ENCODE measurements at regions not wholly inside any gene's neighbourhood (a gene's known extent, or its start where the extent isn't known, plus 50 kb on each side); places are given as distances from the start of the nearest gene placed in this dataset.
"Not testable (repeated sequence)": the region's sequence is repeated elsewhere in the genome, so short reads cannot be mapped to it uniquely, and the experiment has no call there.

DNA sequence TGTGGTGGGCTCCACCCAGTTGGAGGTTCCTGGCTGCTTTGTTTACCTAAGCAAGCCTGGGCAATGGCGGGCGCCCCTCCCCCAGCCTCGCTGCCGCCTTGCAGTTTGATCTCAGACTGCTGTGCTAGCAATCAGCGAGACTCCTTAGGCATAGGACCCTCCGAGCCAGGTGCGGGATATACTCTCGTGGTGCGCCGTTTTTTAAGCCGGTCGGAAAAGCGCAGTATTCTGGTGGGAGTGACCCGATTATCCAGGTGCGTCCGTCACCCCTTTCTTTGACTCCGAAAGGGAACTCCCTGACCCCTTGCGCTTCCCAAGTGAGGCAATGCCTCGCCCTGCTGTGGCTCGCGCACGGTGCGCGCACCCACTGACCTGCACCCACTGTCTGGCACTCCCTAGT lies 1719.9 kb downstream of the BRINP3 start:
- in situ Hi-C loops (cut with HindIII; ENCODE audit: low pct_unique_long_range_greater_than_20kb, low sequenced_read_pairs); DNase-seq (ENCODE audit: low read depth, low spot score): not testable (repeated sequence)

- DNase-seq (ENCODE audit: low read depth, low spot score) = no peak
- in situ Hi-C loops (cut with HindIII; ENCODE audit: low pct_unique_long_range_greater_than_20kb, low sequenced_read_pairs) = no loop called here
Observed at GRCh38 chr1:188761226-188761625, 1716.4 kb downstream of the BRINP3 start.

DNA sequence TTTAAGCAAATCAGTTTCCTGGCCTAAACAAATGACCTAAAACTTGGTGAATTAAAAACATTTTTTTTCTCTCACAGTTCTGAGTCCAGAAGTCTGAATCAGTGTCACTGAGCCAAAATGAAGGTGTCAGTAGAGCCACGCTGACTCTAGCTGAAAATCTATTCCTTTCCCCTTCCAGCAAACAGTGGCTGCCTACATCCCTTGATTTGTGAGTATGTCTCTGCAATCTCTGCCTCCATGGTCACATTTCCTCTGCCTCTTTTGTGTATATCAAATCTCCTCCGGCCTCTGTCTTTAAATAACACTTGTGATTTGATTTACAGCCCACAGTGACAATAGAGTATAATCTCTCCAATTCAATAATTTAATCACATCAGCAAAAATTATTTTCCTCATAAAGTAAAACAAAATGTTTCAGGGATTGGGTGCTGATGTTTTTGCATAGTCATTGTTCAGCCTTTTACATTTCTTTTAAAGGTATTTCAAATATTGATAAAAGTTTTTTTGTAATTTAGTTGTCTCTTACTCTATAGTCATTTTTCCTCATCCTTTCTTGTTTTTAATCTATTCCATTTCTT lies 1715.4 kb downstream of the BRINP3 start:
- in situ Hi-C loops (cut with HindIII; ENCODE audit: low pct_unique_long_range_greater_than_20kb, low sequenced_read_pairs) = no loop called here
- no peak for DNase-seq (ENCODE audit: low read depth, low spot score)

DNA sequence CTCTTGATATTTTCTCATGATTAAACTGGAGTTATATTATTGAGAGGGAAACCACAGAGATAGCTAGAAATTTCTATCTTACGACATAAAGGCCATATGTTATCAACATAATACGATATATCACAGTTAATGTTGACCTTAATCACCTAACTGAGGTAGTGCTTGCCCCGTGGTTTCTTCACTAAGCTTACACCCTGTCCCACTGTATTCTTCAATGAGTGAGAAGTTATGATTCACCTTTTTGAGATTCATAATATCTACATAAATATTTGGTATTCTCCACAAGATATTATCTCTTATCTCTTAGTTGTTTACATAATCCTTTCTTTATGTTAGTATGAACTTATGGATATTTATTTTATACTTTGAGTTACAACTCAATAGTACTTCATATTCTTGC lies 1714.1 kb downstream of the BRINP3 start:
- in situ Hi-C loops (cut with HindIII; ENCODE audit: low pct_unique_long_range_greater_than_20kb, low sequenced_read_pairs) = no loop called here
- no peak for DNase-seq (ENCODE audit: low read depth, low spot score)

- no peak for DNase-seq (ENCODE audit: low read depth, low spot score)
- in situ Hi-C loops (cut with HindIII; ENCODE audit: low pct_unique_long_range_greater_than_20kb, low sequenced_read_pairs) = no loop called here
Observed at GRCh38 chr1:188769181-188769580, 1708.5 kb downstream of the BRINP3 start.

- DNase-seq (ENCODE audit: low read depth, low spot score) = no peak
- in situ Hi-C loops (cut with HindIII; ENCODE audit: low pct_unique_long_range_greater_than_20kb, low sequenced_read_pairs) = no loop called here
Observed at GRCh38 chr1:188769936-188770335, 1707.7 kb downstream of the BRINP3 start.

- in situ Hi-C loops (cut with HindIII; ENCODE audit: low pct_unique_long_range_greater_than_20kb, low sequenced_read_pairs) = no loop called here
- DNase-seq (ENCODE audit: low read depth, low spot score) = no peak
Observed at GRCh38 chr1:188778578-188778977, 1699.1 kb downstream of the BRINP3 start.

DNA sequence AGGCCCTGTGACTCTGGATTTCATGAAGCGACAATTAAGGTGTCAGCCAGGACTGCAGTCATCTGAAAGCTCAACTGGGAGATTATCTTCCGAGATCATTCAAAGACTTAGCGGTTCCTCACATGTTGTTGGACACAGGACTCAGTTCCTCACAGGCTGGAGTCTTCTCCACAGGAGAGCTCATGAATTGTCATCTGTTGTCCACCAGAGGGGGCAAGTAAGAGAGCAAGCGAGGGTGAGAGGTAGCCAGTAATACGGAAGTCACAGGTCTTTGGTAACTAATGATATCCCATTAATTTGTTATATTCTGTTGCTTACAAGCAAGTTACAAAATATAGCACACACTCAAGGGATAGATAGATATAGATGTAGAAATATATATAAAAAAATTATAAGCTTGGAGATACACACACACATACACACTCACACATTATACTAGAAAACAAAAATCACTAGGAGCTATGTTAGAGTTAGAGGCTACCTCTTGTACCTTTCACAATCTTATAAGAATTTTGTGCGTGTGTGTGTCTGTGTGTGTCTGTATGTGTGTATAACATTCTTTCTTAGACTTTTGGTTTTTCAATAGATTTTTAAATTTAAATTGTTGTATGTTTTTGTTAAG lies 1695.3 kb downstream of the BRINP3 start:
- in situ Hi-C loops (cut with HindIII; ENCODE audit: low pct_unique_long_range_greater_than_20kb, low sequenced_read_pairs) = no loop called here
- DNase-seq (ENCODE audit: low read depth, low spot score) = peak; percentile 90

DNA sequence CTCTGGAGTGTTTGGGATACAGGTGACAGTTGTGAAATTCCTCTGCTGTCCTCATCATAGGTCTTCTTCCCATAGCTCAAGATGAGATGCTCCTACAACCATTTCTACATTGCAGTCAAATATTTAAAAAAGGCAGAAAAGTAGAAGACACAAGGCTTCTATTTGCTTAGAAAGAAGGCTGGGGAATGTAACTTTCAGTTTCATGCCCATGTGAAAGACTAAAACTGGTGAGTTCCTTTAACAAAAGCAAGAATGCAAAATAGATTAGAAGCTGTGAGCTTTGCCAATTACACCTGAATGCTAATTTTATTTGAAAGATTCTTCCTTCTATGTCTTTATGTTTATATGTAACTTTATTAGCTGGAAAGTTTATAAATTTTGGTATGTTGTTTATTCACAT lies 1682.7 kb downstream of the BRINP3 start:
- no peak for DNase-seq (ENCODE audit: low read depth, low spot score)
- in situ Hi-C loops (cut with HindIII; ENCODE audit: low pct_unique_long_range_greater_than_20kb, low sequenced_read_pairs) = no loop called here

DNA sequence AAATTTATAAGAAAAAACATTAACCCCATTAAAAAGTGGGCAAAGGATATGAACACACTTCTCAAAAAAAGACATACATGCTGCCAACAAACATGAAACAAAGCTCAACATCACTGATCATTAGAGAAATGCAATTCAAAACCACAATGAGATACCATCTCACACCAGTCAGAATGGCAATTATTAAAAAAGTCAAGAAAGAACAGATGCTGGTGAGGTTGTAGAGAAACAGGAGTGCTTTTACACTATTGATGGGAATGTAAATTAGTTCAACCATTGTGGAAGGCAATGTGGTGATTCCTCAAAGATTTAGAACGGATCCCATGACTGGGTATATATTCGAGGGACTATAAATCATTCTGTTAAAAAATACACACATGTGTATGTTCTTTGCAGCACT lies 1665.5 kb downstream of the BRINP3 start:
- DNase-seq (ENCODE audit: low read depth, low spot score); in situ Hi-C loops (cut with HindIII; ENCODE audit: low pct_unique_long_range_greater_than_20kb, low sequenced_read_pairs): not testable (repeated sequence)

DNA sequence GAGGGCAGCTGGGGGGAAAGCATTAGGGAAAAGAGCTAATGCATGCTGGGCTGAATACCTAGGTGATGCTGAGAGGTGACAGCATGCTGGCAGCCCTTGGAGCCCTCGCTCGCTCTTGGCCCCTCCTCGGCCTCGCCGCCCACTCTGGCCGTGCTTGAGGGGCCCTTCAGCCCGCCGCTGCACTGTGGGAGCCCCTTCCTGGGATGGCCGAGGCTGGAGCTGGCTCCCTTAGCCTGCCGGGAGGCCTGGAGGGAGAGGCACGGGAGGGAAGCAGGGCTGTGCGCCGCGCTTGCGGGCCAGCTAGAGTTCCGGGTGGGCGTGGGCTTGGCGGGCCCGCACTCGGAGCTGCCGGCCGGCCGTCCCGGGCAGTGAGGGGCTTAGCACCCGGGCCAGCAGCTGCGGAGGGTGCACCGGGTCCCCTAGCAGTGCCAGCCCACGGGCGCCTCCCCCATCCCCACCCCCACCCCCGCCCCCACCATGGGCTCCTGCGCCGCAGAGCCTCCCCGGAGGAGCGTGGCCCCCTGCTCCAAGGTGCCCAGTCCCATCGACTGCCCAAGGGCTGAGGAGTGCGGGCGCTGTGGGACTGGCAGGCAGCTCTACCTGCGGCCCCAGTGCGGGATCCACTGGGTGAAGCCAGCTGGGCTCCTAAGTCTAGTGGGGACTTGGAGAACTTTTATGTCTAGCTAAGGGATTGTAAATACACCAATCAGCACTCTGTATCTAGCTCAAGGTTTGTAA lies 1664.7 kb downstream of the BRINP3 start:
- DNase-seq (ENCODE audit: low read depth, low spot score); in situ Hi-C loops (cut with HindIII; ENCODE audit: low pct_unique_long_range_greater_than_20kb, low sequenced_read_pairs): not testable (repeated sequence)

- in situ Hi-C loops (cut with HindIII; ENCODE audit: low pct_unique_long_range_greater_than_20kb, low sequenced_read_pairs) = no loop called here
Observed at GRCh38 chr1:188817814-188818213, 1659.8 kb downstream of the BRINP3 start.

DNA sequence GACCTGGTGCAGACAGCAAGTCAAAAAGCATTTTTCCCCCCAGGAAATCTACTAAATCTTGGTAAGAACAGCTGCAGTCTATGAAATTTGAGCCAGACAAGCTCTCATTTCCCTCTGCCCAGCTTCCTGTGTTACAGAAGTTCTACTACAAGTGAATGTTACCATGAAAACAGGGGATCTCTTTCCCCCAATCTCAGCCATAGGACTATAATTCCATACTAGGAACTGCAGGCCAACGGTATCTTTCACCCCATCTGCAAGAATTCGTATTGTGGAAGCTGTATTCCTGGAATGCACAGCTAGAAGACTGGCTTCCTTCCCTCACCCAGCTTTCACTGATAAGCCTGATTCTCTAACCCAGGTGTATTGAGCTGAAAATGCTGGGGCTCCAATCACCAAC lies 1655.4 kb downstream of the BRINP3 start:
- no peak for DNase-seq (ENCODE audit: low read depth, low spot score)
- in situ Hi-C loops (cut with HindIII; ENCODE audit: low pct_unique_long_range_greater_than_20kb, low sequenced_read_pairs) = no loop called here

More at GRCh38 chr1:188817814-188818213, 1659.8 kb downstream of the BRINP3 start:
- DNase-seq (ENCODE audit: low read depth, low spot score) = no peak

GRCh38 chr1:188825471-188825870 lies 1652.2 kb downstream of the BRINP3 start:
- DNase-seq (ENCODE audit: low read depth, low spot score) = no peak
- in situ Hi-C loops (cut with HindIII; ENCODE audit: low pct_unique_long_range_greater_than_20kb, low sequenced_read_pairs) = no loop called here

DNA sequence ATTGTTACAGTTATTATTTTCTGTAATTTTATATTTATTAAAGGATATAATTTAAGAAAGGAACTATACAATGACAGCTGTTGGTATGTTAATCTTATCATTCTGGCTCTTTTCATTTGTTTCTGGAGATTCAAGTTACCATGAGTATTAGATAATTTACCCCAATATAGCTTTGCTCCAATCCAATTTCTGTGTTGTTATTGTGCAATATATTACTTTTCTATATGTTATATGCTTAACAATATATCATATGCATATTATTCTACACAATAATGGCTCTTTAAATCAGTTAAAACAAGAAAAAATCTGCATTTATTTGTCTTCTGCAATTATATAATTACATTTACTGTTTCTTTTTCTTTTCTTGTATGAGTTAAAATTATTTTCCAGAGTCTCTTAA lies 1650.9 kb downstream of the BRINP3 start:
- no peak for DNase-seq (ENCODE audit: low read depth, low spot score)
- in situ Hi-C loops (cut with HindIII; ENCODE audit: low pct_unique_long_range_greater_than_20kb, low sequenced_read_pairs) = no loop called here

- DNase-seq (ENCODE audit: low read depth, low spot score) = no peak
- in situ Hi-C loops (cut with HindIII; ENCODE audit: low pct_unique_long_range_greater_than_20kb, low sequenced_read_pairs) = no loop called here
Observed at GRCh38 chr1:188827400-188827799, 1650.3 kb downstream of the BRINP3 start.

- in situ Hi-C loops (cut with HindIII; ENCODE audit: low pct_unique_long_range_greater_than_20kb, low sequenced_read_pairs); DNase-seq (ENCODE audit: low read depth, low spot score): not testable (repeated sequence)
Observed at GRCh38 chr1:188841111-188841696, 1636.5 kb downstream of the BRINP3 start.

GRCh38 chr1:188846468-188846867 lies 1631.2 kb downstream of the BRINP3 start:
- DNase-seq (ENCODE audit: low read depth, low spot score) = no peak
- in situ Hi-C loops (cut with HindIII; ENCODE audit: low pct_unique_long_range_greater_than_20kb, low sequenced_read_pairs) = no loop called here

All from SK-MEL-5 (cell line).